Astrocyte of the cerebellum (primary cell): ENCODE measurements at regions not wholly inside any gene's neighbourhood (a gene's known extent, or its start where the extent isn't known, plus 50 kb on each side); places are given as distances from the start of the nearest gene placed in this dataset.

ENCODE experiments used
- DNase-seq: peaks from one replicate; pipeline ENCODE4 v3.0.0-alpha.2; 2011; ENCODE audit warnings: low read depth
- H3K4me3 ChIP-seq: 2 replicates; pipeline ENCODE4 v1.5.1; 2011; ENCODE audit warnings: mild to moderate bottlenecking, low read depth, low read length, moderate library complexity
- CTCF ChIP-seq: IDR thresholded peaks from 2 replicates; pipeline ENCODE4 v1.5.1; 2012; ENCODE audit warnings: low read length, low read depth, moderate library complexity, mild to moderate bottlenecking; ENCODE audit errors: missing control alignments
- in situ Hi-C: cut with HindIII; loops from 2 replicates; pipeline ENCODE4 v1.10.0; 2017; ENCODE audit warnings: low sequenced_read_pairs

DNA sequence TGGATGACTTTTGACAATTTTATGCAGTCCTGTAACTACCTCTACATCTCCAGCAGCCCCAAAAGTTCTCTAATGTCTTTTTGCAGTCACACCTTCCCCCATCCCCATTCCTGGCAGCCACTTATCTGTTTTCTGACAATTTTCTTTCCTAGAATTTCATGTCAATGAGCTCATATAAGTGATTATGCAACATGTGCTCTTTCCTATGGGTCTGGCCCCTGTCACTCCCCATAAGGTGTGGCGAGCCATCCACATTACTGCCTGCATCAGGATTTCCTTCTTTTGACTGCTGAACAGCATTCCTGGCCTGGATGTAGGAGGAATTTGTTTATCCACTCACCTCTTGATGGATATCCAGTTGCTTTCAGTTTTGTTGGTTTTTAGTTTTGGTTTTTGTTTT, 146.7 kb upstream of the MGMT start:
- no peak for TF ChIP-seq CTCF
- no peak overlapping the region for H3K4me3 ChIP-seq
- in situ Hi-C loops: no loop called here
- DNase-seq: no peak

GRCh38 chr10:129321727-129322126, 145.3 kb upstream of the MGMT start:
- DNase-seq: no peak
- in situ Hi-C loops: no loop called here
- no peak overlapping the region for H3K4me3 ChIP-seq
- no peak for TF ChIP-seq CTCF

GRCh38 chr10:129322933-129323820, 143.9 kb upstream of the MGMT start:
- TF ChIP-seq CTCF: no peak
- no peak overlapping the region for H3K4me3 ChIP-seq
- no peak for DNase-seq
- in situ Hi-C loops: no loop called here

DNA sequence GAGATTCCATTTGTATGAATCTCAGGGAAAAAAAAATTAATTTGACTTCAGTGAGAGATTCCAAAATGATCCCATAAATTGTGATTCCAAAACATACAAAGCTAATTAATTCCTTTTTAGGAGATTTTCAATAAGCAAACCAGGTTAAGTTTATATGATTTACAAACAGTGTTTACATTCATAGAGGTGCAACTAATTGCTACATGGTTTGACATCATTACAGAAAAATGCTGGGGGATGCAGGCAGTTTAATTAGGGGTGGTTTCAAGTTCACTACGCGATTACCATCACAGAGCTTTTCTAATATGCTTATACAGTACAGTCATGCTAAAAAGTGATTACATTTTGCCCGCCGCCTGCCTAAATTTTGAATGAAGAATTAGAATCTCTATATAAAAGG, 143.2 kb upstream of the MGMT start:
- no peak for DNase-seq
- no peak for TF ChIP-seq CTCF
- in situ Hi-C loops: no loop called here
- no peak overlapping the region for H3K4me3 ChIP-seq

- no peak for DNase-seq
- no peak overlapping the region for H3K4me3 ChIP-seq
- in situ Hi-C loops: no loop called here
- TF ChIP-seq CTCF: no peak
Measured at GRCh38 chr10:129325893-129326292, 141.1 kb upstream of the MGMT start.

DNA sequence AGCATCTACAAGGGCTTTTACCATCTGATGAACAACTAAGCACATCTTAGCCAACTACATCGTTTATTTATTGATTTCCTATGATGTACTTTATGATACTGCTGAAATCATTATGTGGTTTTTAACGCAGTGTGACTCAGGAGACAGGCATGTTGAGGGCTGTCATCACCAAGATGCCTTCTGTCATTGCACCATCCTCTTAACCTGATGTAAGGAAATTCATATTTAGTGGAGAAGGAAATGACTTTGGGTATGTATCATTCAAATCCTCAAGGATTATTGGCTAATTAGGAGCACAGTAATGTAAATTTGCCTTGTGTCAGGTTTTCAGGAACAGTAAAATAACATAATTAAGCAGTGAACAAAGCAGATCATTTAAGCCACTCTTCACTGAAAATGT, 138.5 kb upstream of the MGMT start:
- H3K4me3 ChIP-seq: no peak overlapping the region
- in situ Hi-C loops: no loop called here
- no peak for DNase-seq
- no peak for TF ChIP-seq CTCF
